Osteoblast (primary cell): ENCODE measurements at regions not wholly inside any gene's neighbourhood (a gene's known extent, or its start where the extent isn't known, plus 50 kb on each side); places are given as distances from the start of the nearest gene placed in this dataset.
"Not testable (repeated sequence)": the region's sequence is repeated elsewhere in the genome, so short reads cannot be mapped to it uniquely, and the experiment has no call there.

Source experiments
- DNase-seq: peaks from one replicate; pipeline ENCODE4 v3.0.0; 2011; ENCODE audit warnings: low spot score, mixed read lengths; ENCODE audit not compliant: insufficient read length; ENCODE audit errors: missing footprints
- H2AFZ ChIP-seq: 2 replicates; pipeline ENCODE4 v1.6.0; 2011; ENCODE audit warnings: mild to moderate bottlenecking, low read length
- H3K27ac ChIP-seq: 2 replicates; pipeline ENCODE4 v1.5.1; 2011; ENCODE audit warnings: mild to moderate bottlenecking, low read depth, low read length, moderate library complexity
- H3K27me3 ChIP-seq: 2 replicates; pipeline ENCODE4 v1.6.0; 2012; ENCODE audit warnings: mild to moderate bottlenecking, control low read depth, inconsistent platforms, low read length, moderate library complexity; ENCODE audit not compliant: insufficient read depth
- H3K36me3 ChIP-seq: 2 replicates; pipeline ENCODE4 v1.5.1; 2011; ENCODE audit warnings: mild to moderate bottlenecking, low read length, control low read depth, moderate library complexity; ENCODE audit not compliant: insufficient read depth
- H3K4me1 ChIP-seq: 2 replicates; pipeline ENCODE4 v1.5.1; 2011; ENCODE audit warnings: mild to moderate bottlenecking, low read length, control low read depth, moderate library complexity; ENCODE audit not compliant: insufficient read depth
- H3K4me2 ChIP-seq: 2 replicates; pipeline ENCODE4 v1.6.0; 2011; ENCODE audit warnings: mild to moderate bottlenecking, low read length; ENCODE audit not compliant: insufficient read depth
- H3K4me3 ChIP-seq: fragments of 200-600 bp; sonication (generic); 3 replicates; pipeline ENCODE4 v1.5.1; 2012; ENCODE audit warnings: mild to moderate bottlenecking, low read length, inconsistent platforms; ENCODE audit not compliant: insufficient read depth
- H3K79me2 ChIP-seq: 2 replicates; pipeline ENCODE4 v1.6.0; 2012; ENCODE audit warnings: mild to moderate bottlenecking, low read length, control low read depth, inconsistent platforms; ENCODE audit not compliant: insufficient read depth
- H3K9me3 ChIP-seq: 2 replicates; pipeline ENCODE4 v1.5.1; 2011; ENCODE audit warnings: low read depth, low read length, control low read depth
- H4K20me1 ChIP-seq: 2 replicates; pipeline ENCODE4 v1.6.0; 2012; ENCODE audit warnings: mild to moderate bottlenecking, low read length, control low read depth; ENCODE audit not compliant: insufficient read depth
- TF ChIP-seq, protein P1 (sequence below): IDR thresholded peaks from 2 replicates; pipeline ENCODE4 v1.5.1; 2011; ENCODE audit warnings: mild to moderate bottlenecking, low read depth, low read length, moderate library complexity; ENCODE audit errors: extremely low read depth

DNA sequence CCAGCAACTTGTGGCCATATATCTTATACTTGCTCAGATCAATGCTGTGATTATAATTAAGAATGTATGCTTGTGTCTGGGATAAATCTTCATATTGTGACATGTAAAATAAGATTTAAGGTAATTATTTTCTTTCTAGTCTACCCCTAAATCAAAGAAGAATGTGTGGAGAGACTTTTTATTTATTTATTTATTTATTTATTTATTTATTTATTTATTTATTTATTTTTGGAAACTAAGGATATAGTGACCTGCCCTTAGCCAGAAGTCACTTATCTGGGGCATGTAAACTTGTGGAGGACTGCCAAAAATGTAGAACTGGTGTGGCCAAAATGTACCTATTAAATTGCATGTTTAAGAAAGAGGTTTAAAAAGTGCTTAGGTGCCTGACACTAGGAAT is 144.3 kb downstream of the BEND2 start:
- TF ChIP-seq, protein P1, sequence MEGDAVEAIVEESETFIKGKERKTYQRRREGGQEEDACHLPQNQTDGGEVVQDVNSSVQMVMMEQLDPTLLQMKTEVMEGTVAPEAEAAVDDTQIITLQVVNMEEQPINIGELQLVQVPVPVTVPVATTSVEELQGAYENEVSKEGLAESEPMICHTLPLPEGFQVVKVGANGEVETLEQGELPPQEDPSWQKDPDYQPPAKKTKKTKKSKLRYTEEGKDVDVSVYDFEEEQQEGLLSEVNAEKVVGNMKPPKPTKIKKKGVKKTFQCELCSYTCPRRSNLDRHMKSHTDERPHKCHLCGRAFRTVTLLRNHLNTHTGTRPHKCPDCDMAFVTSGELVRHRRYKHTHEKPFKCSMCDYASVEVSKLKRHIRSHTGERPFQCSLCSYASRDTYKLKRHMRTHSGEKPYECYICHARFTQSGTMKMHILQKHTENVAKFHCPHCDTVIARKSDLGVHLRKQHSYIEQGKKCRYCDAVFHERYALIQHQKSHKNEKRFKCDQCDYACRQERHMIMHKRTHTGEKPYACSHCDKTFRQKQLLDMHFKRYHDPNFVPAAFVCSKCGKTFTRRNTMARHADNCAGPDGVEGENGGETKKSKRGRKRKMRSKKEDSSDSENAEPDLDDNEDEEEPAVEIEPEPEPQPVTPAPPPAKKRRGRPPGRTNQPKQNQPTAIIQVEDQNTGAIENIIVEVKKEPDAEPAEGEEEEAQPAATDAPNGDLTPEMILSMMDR, result no peak

DNA sequence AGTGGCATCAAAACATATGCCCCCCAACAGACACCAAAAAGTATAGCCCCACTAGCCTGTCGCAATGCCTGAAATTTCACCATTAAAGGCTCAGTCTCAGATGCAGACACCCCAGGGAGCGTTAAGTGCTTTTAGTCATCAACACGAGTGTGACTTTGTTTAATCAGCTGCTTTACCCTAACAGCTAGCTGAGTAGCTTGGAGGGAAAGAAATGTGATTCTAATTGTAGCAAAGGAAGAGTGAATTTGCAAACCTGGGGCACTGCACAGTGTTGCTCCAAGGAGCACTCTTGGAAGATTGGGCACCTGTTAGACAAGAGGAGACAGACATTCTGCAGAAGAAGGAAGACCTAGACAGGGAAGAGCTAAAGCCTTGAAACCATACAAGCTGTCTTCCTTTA is 145.1 kb downstream of the BEND2 start:
- no peak overlapping the region for H3K27ac ChIP-seq
- TF ChIP-seq, protein P1, result no peak
- no peak for DNase-seq
- no peaks in the 10 kb centered on the region for H3K9me3 ChIP-seq
- H3K36me3 ChIP-seq, result no peaks in the 10 kb centered on the region
- H3K4me1 ChIP-seq, result no peaks in the 10 kb centered on the region
- no peaks in the 10 kb centered on the region for H3K79me2 ChIP-seq
- H2AFZ ChIP-seq, result no peak overlapping the region
- no peak overlapping the region for H3K4me3 ChIP-seq
- no peaks in the 10 kb centered on the region for H3K27me3 ChIP-seq
- no peaks in the 10 kb centered on the region for H4K20me1 ChIP-seq
- no peak overlapping the region for H3K4me2 ChIP-seq

More for the DNA sequence above, 144.3 kb downstream of the BEND2 start:
- Histone ChIP-seq H3K27me3 (no peaks in the 10 kb centered on the region), H3K79me2 (no peaks in the 10 kb centered on the region), H3K27ac (no peak overlapping the region), H3K4me1 (no peaks in the 10 kb centered on the region), H4K20me1 (no peaks in the 10 kb centered on the region), H3K9me3 (no peaks in the 10 kb centered on the region), H3K36me3 (no peaks in the 10 kb centered on the region), H3K4me2 (no peak overlapping the region), H2AFZ (no peak overlapping the region), H3K4me3 (no peak overlapping the region)
- no peak for DNase-seq

DNA sequence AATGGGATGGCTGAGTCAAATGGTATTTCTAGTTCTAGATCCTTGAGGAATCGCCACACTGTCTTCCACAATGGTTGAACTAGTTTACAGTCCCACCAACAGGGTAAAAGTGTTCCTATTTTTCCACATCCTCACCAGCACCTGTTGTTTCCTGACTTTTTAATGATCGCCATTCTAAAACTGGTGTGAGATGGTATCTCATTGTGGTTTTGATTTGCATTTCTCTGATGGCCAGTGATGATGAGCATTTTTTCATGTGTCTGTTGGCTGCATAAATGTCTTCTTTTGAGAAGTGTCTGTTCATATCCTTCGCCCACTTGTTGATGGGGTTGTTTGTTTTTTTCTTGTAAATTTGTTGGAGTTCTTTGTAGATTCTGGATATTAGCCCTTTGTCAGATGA is 152.6 kb downstream of the BEND2 start:
- DNase-seq, H4K20me1 ChIP-seq, H3K27ac ChIP-seq, H3K4me3 ChIP-seq, H3K4me2 ChIP-seq, H2AFZ ChIP-seq, H3K9me3 ChIP-seq, H3K36me3 ChIP-seq, H3K79me2 ChIP-seq, H3K4me1 ChIP-seq, H3K27me3 ChIP-seq: not testable (repeated sequence)

DNA sequence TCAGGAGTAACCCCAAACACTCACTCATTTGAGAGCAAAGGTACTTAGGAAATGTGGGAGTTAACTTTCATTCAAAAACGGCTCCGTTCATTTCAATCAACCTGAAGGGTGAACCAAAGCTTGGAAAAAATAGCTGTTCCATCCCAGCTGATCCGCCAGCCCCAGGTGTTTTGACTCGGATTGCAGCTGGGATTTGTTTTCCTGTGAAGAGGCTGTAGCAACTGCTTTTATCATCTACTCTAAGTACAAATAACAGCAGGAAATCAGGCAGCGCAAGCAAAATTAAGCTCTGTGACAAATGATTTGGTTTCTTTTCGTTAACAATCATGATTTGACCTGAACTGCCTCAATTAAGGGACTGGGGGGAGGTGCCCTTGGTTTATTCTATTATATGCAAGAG is 154.7 kb downstream of the BEND2 start:
- Histone ChIP-seq H3K4me3 (no peak overlapping the region), H4K20me1 (no peaks in the 10 kb centered on the region), H3K4me1 (no peaks in the 10 kb centered on the region), H3K4me2 (no peak overlapping the region), H3K9me3 (no peaks in the 10 kb centered on the region), H3K36me3 (no peaks in the 10 kb centered on the region), H3K79me2 (no peaks in the 10 kb centered on the region), H2AFZ (no peak overlapping the region), H3K27me3 (no peaks in the 10 kb centered on the region), H3K27ac (no peak overlapping the region)
- TF ChIP-seq, protein P1, result no peak
- DNase-seq, result no peak
